SU-DHL-6 (cell line): ENCODE measurements at regions not wholly inside any gene's neighbourhood (a gene's known extent, or its start where the extent isn't known, plus 50 kb on each side); places are given as distances from the start of the nearest gene placed in this dataset.

Source experiments
- H2AFZ ChIP-seq: fragments of 200-600 bp; sonication (generic); 2 replicates; pipeline ENCODE4 v1.6.1; 2014; ENCODE audit warnings: low read depth, mild to moderate bottlenecking, moderate library complexity, mixed read lengths, antibody characterized with exemption, low read length; ENCODE audit not compliant: severe bottlenecking
- H3F3A ChIP-seq: fragments of 200-600 bp; shearing (Covaris generic); 2 replicates; pipeline ENCODE4 v1.6.0; 2016; ENCODE audit warnings: antibody characterized with exemption, mild to moderate bottlenecking; ENCODE audit not compliant: insufficient read depth
- H3K27ac ChIP-seq: fragments of 200-600 bp; sonication (generic); 2 replicates; pipeline ENCODE4 v1.5.1; 2016; ENCODE audit warnings: low read depth, mild to moderate bottlenecking, low read length, moderate library complexity, mixed read lengths
- H3K27me3 ChIP-seq: fragments of 200-600 bp; sonication (generic), shearing (Covaris generic); 2 replicates; pipeline ENCODE4 v1.6.0; 2014; ENCODE audit warnings: mild to moderate bottlenecking, low read length
- H3K36me3 ChIP-seq: fragments of 200-600 bp; sonication (generic); 2 replicates; pipeline ENCODE4 v1.6.1; 2014; ENCODE audit warnings: mild to moderate bottlenecking, low read length, mixed read lengths
- H3K4me2 ChIP-seq: fragments of 300-600, 200-600 bp; shearing (Covaris generic), sonication (generic); 2 replicates; pipeline ENCODE4 v1.6.0; 2014; ENCODE audit warnings: low read length, low read depth, mild to moderate bottlenecking; ENCODE audit not compliant: poor library complexity, severe bottlenecking
- H3K4me3 ChIP-seq: fragments of 200-600 bp; sonication (generic); 2 replicates; pipeline ENCODE4 v1.5.1; 2014; ENCODE audit warnings: antibody characterized with exemption, low read length, mild to moderate bottlenecking, mixed read lengths; ENCODE audit not compliant: insufficient read depth, poor library complexity, severe bottlenecking
- H3K79me2 ChIP-seq: fragments of 200-600 bp; sonication (generic); 2 replicates; pipeline ENCODE4 v1.6.1; 2014; ENCODE audit warnings: mild to moderate bottlenecking, low read length, moderate library complexity; ENCODE audit not compliant: insufficient read depth
- H3K9ac ChIP-seq: fragments of 200-600 bp; sonication (generic); 2 replicates; pipeline ENCODE4 v1.7.0; 2014; ENCODE audit warnings: mild to moderate bottlenecking, low read length
- H3K9me2 ChIP-seq: fragments of 200-600 bp; sonication (generic); replicated peaks from 2 replicates; pipeline ENCODE4 v1.6.1; 2014; ENCODE audit warnings: low read length; ENCODE audit not compliant: insufficient read depth
- H3K9me3 ChIP-seq: fragments of 200-600 bp; sonication (generic); 2 replicates; pipeline ENCODE4 v1.6.1; 2014; ENCODE audit warnings: low read length, mixed read lengths; ENCODE audit not compliant: insufficient read depth
- H4K20me1 ChIP-seq: fragments of 200-600 bp; sonication (generic); 2 replicates; pipeline ENCODE4 v1.6.1; 2014; ENCODE audit warnings: low read depth, mild to moderate bottlenecking, antibody characterized with exemption, low read length, moderate library complexity, mixed read lengths
- EZH2phosphoT487 ChIP-seq: fragments of 200-600 bp; sonication (generic), shearing (Covaris generic); conservative IDR thresholded peaks from 2 replicates; pipeline ENCODE4 v1.6.1; 2018; ENCODE audit warnings: mild to moderate bottlenecking, antibody characterized with exemption, low read length, moderate library complexity, mixed read lengths
- TF ChIP-seq, protein P1 (sequence below): fragments of 200-600 bp; sonication (generic); IDR thresholded peaks from one replicate; pipeline ENCODE4 v1.5.1; 2017; ENCODE audit warnings: antibody characterized with exemption, mild to moderate bottlenecking, low read length, moderate library complexity; ENCODE audit not compliant: insufficient read depth, poor library complexity, severe bottlenecking

DNA sequence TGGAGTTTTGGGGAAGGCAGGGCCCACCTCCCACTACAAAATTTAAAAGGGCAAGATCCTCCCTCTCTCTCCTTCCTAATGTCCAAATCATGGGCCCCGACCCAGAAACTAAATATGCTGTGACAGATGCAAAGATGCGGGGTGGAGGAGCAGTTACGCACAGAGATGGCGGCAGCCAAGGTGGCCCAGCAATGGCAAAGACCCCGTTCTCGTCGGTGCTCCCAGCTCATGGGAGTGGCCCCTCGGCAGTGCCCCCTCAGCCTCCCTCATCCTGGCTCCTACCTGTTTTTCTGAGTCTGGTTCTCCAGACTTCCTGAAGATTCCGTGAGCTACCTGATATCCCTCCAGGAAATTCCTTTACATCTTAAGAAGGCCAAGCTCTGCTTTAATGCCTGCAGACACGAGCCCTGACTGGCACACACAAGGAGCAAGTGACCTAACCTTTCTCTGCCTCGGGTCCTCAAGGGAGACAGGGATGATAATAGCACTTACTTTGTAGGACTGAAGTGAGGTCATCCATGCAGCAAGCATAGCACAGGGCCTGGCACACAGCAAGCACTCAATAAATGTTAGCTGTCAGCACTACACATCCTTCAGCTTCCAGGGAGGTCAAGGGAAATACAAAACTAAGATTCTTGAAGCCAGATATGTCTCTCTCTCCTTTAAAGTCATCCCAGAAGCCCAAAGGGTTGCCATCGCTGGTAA, 103.5 kb downstream of the LSM3 start:
- H3K9me3 ChIP-seq: no peaks in the 10 kb centered on the region

DNA sequence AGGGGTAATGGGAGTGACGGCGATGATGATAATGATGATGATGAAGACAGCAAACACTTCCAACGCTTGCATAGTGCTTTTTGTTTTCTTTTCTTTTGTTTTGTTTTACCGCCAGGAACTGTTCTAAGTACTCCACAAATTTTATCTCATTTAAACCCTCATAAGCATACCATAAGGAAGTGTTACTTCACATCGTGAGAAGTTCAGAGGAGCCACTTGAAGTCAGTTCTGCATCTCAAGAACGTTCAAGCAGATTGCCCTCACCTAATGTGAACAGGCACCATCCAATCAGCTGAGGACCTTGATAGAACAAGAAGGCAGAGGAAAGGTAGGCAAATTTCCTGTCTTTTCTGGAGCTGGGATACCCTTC, 104.1 kb downstream of the LSM3 start:
- no peak overlapping the region for H3K4me3 ChIP-seq
- no peaks in the 10 kb centered on the region for H3F3A ChIP-seq
- H3K79me2 ChIP-seq: no peaks in the 10 kb centered on the region
- TF ChIP-seq EZH2phosphoT487: no peak
- TF ChIP-seq, protein P1, sequence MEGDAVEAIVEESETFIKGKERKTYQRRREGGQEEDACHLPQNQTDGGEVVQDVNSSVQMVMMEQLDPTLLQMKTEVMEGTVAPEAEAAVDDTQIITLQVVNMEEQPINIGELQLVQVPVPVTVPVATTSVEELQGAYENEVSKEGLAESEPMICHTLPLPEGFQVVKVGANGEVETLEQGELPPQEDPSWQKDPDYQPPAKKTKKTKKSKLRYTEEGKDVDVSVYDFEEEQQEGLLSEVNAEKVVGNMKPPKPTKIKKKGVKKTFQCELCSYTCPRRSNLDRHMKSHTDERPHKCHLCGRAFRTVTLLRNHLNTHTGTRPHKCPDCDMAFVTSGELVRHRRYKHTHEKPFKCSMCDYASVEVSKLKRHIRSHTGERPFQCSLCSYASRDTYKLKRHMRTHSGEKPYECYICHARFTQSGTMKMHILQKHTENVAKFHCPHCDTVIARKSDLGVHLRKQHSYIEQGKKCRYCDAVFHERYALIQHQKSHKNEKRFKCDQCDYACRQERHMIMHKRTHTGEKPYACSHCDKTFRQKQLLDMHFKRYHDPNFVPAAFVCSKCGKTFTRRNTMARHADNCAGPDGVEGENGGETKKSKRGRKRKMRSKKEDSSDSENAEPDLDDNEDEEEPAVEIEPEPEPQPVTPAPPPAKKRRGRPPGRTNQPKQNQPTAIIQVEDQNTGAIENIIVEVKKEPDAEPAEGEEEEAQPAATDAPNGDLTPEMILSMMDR: no peak
- no peak overlapping the region for H2AFZ ChIP-seq
- no peaks in the 10 kb centered on the region for H3K9me2 ChIP-seq
- no peak overlapping the region for H3K9ac ChIP-seq
- no peak overlapping the region for H3K27ac ChIP-seq
- no peak overlapping the region for H3K4me2 ChIP-seq
- H3K36me3 ChIP-seq: no peaks in the 10 kb centered on the region
- H4K20me1 ChIP-seq: no peaks in the 10 kb centered on the region
- no peaks in the 10 kb centered on the region for H3K27me3 ChIP-seq
- no peaks in the 10 kb centered on the region for H3K9me3 ChIP-seq

More for the DNA sequence above, 103.5 kb downstream of the LSM3 start:
- H2AFZ ChIP-seq: no peak overlapping the region
- no peak overlapping the region for H3K9ac ChIP-seq
- no peak overlapping the region for H3K27ac ChIP-seq
- no peak overlapping the region for H3K4me3 ChIP-seq
- TF ChIP-seq, protein P1: no peak
- TF ChIP-seq EZH2phosphoT487: no peak
- H3K36me3 ChIP-seq: no peaks in the 10 kb centered on the region
- H3K9me2 ChIP-seq: no peaks in the 10 kb centered on the region
- no peaks in the 10 kb centered on the region for H4K20me1 ChIP-seq
- H3K4me2 ChIP-seq: no peak overlapping the region
- H3F3A ChIP-seq: no peaks in the 10 kb centered on the region
- H3K79me2 ChIP-seq: no peaks in the 10 kb centered on the region
- no peaks in the 10 kb centered on the region for H3K27me3 ChIP-seq

DNA sequence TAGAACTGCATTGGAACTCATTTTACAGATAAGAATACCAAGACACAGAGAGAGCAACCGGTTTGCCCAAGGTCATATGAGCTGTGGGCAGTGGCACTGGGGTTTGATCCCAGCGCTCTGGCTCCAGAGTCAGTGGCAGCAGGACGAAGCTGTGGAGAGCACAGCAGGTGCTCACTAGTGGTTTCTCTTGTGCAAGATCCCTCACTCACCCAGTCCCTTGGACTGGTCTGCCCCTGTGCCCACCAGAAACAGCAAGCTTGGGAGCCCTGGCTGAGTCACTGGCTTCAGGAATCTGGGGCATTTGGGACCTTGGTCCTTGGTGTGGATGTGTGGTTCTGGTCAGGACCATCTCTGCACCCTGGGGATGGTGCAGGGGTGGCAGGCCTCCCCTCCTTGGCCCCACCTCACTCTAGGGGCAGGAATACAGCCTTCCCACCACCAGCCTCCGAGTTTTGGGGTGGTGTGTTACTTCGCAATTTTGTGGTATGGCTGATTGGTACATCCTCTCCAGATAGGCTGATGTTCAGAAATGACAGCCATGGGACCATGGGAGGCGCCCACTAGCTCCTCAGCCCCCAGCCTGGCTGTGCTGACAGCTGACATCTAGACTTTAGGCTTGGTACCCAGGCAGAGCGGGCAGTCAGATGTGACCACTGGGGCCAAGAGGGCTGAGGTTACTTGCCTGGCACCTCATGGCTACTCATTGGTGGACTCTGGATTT, 104.6 kb downstream of the LSM3 start:
- Histone ChIP-seq H3K4me2 (no peak overlapping the region), H3K9me3 (no peaks in the 10 kb centered on the region), H3K9me2 (no peaks in the 10 kb centered on the region), H3K4me3 (no peak overlapping the region), H3K79me2 (no peaks in the 10 kb centered on the region), H3K36me3 (no peaks in the 10 kb centered on the region), H3K9ac (no peak overlapping the region), H3K27me3 (no peaks in the 10 kb centered on the region), H3F3A (no peaks in the 10 kb centered on the region), H3K27ac (no peak overlapping the region), H2AFZ (no peak overlapping the region), H4K20me1 (no peaks in the 10 kb centered on the region)
- no peak for TF ChIP-seq EZH2phosphoT487
- TF ChIP-seq, protein P1: no peak
